ENCODE measurements at regions not wholly inside any gene's neighbourhood (a gene's known extent, or its start where the extent isn't known, plus 50 kb on each side); places are given as distances from the start of the nearest gene placed in this dataset.

- TF ChIP-seq TAF1 (IDR thresholded peaks at IDR 0.05; ENCODE audit: borderline replicate concordance, low read depth, low read length) (no peak), POLR2AphosphoS5 (IDR thresholded peaks at IDR 0.05; ENCODE audit: low read depth, low read length) (no peak)
These were observed 191.3 kb downstream of the UBE3A start for GRCh38 chr15:25247407-25248038.
